GM12878 (cell line): ENCODE measurements at regions not wholly inside any gene's neighbourhood (a gene's known extent, or its start where the extent isn't known, plus 50 kb on each side); places are given as distances from the start of the nearest gene placed in this dataset.

Experiments used
- ATAC-seq: fragments of 200-7000 bp; cut with Tn5 transposase; 3 replicates; pipeline ENCODE4 v1.9.1; 2020; ENCODE audit warnings: mild to moderate bottlenecking, moderate library complexity
- BruUV-seq: library from RNA; stranded (reverse); fragments of 400-500 nt; replicated peaks from 2 replicates; lab custom pipeline; 2021; lab: Mats Ljungman, UMichigan
- CTCF ChIA-PET: fragments of 300-600 bp; sonication (Branson Sonifier 250); formaldehyde crosslinking; extraction: SDS; loops from one replicate; lab custom pipeline; 2021; ENCODE audit warnings: inconsistent platforms; lab: Yijun Ruan, JAX
- POLR2A ChIA-PET: fragments of 350-600 bp; formaldehyde crosslinking; extraction: SDS; loops from one replicate; lab custom pipeline; 2021; ENCODE audit warnings: inconsistent platforms; lab: Charles Lee
- RAD21 ChIA-PET: fragments of 300-600 bp; sonication (Branson Sonifier 250); formaldehyde crosslinking; loops from one replicate; lab custom pipeline; 2023; ENCODE audit warnings: antibody characterized with exemption; ENCODE audit not compliant: unreplicated experiment; lab: Charles Lee
- SMC1A ChIA-PET: fragments of 300-600 bp; sonication (Branson Sonifier 250); formaldehyde crosslinking; loops from one replicate; lab custom pipeline; 2023; ENCODE audit not compliant: unreplicated experiment, uncharacterized antibody; lab: Charles Lee
- DNase-seq: peaks from one replicate; pipeline ENCODE4 v3.0.0-alpha.2; 2011; ENCODE audit warnings: low read depth, low spot score
- FAIRE-seq: peaks from 3 replicates; lab custom pipeline; 2011; peaks lifted over from hg19 to GRCh38; lab: Jason Lieb, UNC
- H2AFZ ChIP-seq: 2 replicates; pipeline ENCODE4 v1.6.0; 2011; ENCODE audit warnings: low read depth, low read length, control low read depth; ENCODE audit not compliant: control insufficient read depth
- H3K27ac ChIP-seq: 2 replicates; pipeline ENCODE4 v1.5.1; 2011; ENCODE audit warnings: control low read depth; ENCODE audit not compliant: control insufficient read depth, insufficient read depth
- H3K27me3 ChIP-seq, 2 experiments: replicated peaks in 1 of 2; 2 replicates each; pipeline versions ENCODE4 v1.6.0 to v1.6.1; 2011; ENCODE audit warnings: low read length in 1 of 2; ENCODE audit not compliant: control insufficient read depth in 2 of 2, insufficient read depth in 2 of 2
- H3K36me3 ChIP-seq, 2 experiments: 2 replicates each; pipeline ENCODE4 v1.5.1; 2011; ENCODE audit warnings: low read length in 1 of 2; ENCODE audit not compliant: control insufficient read depth in 2 of 2, insufficient read depth in 2 of 2
- H3K4me1 ChIP-seq: 2 replicates; pipeline ENCODE4 v1.6.1; 2011; ENCODE audit warnings: mild to moderate bottlenecking, low read length, moderate library complexity, mixed read lengths; ENCODE audit not compliant: control insufficient read depth, insufficient read depth
- H3K4me2 ChIP-seq: 2 replicates; pipeline ENCODE4 v1.6.0; 2011; ENCODE audit warnings: control low read depth; ENCODE audit not compliant: control insufficient read depth, insufficient read depth
- H3K4me3 ChIP-seq: fragments of 200-600 bp; sonication (generic); 2 replicates; pipeline ENCODE4 v1.5.1; 2016
- H3K79me2 ChIP-seq: 2 replicates; pipeline ENCODE4 v1.6.0; 2011; ENCODE audit warnings: low read length; ENCODE audit not compliant: control insufficient read depth, insufficient read depth
- H3K9ac ChIP-seq: 2 replicates; pipeline ENCODE4 v1.8.0; 2011; ENCODE audit warnings: low read length, control low read depth, mixed read lengths; ENCODE audit not compliant: control insufficient read depth, insufficient read depth
- H3K9me3 ChIP-seq: replicated peaks from 3 replicates; pipeline ENCODE4 v1.5.1; 2011; ENCODE audit warnings: mild to moderate bottlenecking, low read length; ENCODE audit not compliant: control insufficient read depth, insufficient read depth
- H4K20me1 ChIP-seq: 2 replicates; pipeline ENCODE4 v1.6.0; 2011; ENCODE audit not compliant: control insufficient read depth, insufficient read depth
- DPF2 ChIP-seq: fragments of 450-650 bp; IDR thresholded peaks from 2 replicates; pipeline ENCODE4 v1.6.1; 2017; ENCODE audit warnings: mild to moderate bottlenecking
- HDAC6 ChIP-seq: fragments of 200-600 bp; sonication (generic); IDR thresholded peaks from one replicate; pipeline ENCODE4 v1.8.0; 2017; ENCODE audit warnings: antibody characterized with exemption; ENCODE audit not compliant: unreplicated experiment
- PAX5 ChIP-seq: IDR thresholded peaks from 2 replicates; pipeline ENCODE4 v1.6.1; 2011; ENCODE audit warnings: low read depth, low read length, borderline replicate concordance
- SMARCA5 ChIP-seq: fragments of 450-650 bp; IDR thresholded peaks from 2 replicates; pipeline ENCODE4 v1.6.1; 2017; ENCODE audit warnings: mild to moderate bottlenecking
- ZBTB33 ChIP-seq: fragments of 450-650 bp; IDR thresholded peaks from 2 replicates; pipeline ENCODE4 v1.6.1; 2017; ENCODE audit warnings: mild to moderate bottlenecking
- WGBS: methylation state at CpG from one replicate; pipeline ENCODE4 v1.1.6; 2016; ENCODE audit warnings: low lambda C conversion rate; ENCODE audit not compliant: insufficient replicate concordance, insufficient coverage; ENCODE audit errors: missing lambda C conversion rate; 5-methylcytosine and 5-hydroxymethylcytosine counted together
- in situ Hi-C: fragments of 300-500 bp; cut with MboI; formaldehyde crosslinking; loops from 9 replicates; pipeline ENCODE4 v1.14.3; 2018; ENCODE audit warnings: mixed read lengths
- intact Hi-C: fragments of 100-400 bp; cut with micrococcal nuclease; formaldehyde crosslinking; loops from one replicate; pipeline ENCODE4 v1.14.2; 2022; ENCODE audit not compliant: unreplicated experiment
- TF ChIP-seq, protein P1 (sequence below): fragments of 450-650 bp; IDR thresholded peaks from 2 replicates; pipeline ENCODE4 v1.6.1; 2016; ENCODE audit warnings: mild to moderate bottlenecking, moderate library complexity, borderline replicate concordance

GRCh38 chr4:53863736-53864365 lies 200.6 kb downstream of the CHIC2 start (continued):
- TF ChIP-seq, protein P1, sequence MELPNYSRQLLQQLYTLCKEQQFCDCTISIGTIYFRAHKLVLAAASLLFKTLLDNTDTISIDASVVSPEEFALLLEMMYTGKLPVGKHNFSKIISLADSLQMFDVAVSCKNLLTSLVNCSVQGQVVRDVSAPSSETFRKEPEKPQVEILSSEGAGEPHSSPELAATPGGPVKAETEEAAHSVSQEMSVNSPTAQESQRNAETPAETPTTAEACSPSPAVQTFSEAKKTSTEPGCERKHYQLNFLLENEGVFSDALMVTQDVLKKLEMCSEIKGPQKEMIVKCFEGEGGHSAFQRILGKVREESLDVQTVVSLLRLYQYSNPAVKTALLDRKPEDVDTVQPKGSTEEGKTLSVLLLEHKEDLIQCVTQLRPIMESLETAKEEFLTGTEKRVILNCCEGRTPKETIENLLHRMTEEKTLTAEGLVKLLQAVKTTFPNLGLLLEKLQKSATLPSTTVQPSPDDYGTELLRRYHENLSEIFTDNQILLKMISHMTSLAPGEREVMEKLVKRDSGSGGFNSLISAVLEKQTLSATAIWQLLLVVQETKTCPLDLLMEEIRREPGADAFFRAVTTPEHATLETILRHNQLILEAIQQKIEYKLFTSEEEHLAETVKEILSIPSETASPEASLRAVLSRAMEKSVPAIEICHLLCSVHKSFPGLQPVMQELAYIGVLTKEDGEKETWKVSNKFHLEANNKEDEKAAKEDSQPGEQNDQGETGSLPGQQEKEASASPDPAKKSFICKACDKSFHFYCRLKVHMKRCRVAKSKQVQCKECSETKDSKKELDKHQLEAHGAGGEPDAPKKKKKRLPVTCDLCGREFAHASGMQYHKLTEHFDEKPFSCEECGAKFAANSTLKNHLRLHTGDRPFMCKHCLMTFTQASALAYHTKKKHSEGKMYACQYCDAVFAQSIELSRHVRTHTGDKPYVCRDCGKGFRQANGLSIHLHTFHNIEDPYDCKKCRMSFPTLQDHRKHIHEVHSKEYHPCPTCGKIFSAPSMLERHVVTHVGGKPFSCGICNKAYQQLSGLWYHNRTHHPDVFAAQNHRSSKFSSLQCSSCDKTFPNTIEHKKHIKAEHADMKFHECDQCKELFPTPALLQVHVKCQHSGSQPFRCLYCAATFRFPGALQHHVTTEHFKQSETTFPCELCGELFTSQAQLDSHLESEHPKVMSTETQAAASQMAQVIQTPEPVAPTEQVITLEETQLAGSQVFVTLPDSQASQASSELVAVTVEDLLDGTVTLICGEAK = no peak

DNA sequence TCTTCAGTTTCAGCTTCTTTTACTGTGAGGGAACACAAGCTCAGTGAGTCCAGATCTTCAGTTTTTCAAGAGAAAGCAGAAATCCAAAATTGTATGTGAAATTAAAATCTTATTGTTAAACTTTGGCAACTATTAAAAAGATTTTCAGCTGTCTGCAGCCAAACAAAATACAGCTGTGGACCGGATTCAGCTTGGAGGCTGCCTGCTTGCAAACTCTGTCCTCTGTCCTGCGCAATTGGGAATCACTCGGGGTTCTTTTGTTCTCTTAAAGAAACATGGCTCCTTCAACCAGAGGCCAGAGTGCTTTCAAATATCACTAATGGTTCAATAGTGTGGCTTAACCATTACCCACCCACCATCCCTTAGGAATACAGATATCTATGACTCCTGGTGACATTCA lies 201.2 kb downstream of the CHIC2 start:
- POLR2A ChIA-PET = no interaction called here
- FAIRE-seq (no peak), ATAC-seq (no peak), DNase-seq (no peak)
- no peaks in the 10 kb centered on the region for H3K79me2 ChIP-seq
- intact Hi-C loops = no loop called here
- H3K9me3 ChIP-seq = no peaks in the 10 kb centered on the region
- SMC1A ChIA-PET = interaction anchor here (1.0 kb wide), 1 partner anchor 194 kb away, joined by 5 read pairs; no protein-coding TSS in a partner anchor
- in situ Hi-C loops = no loop called here
- H3K9ac ChIP-seq = no peak overlapping the region
- no peak for TF ChIP-seq SMARCA5
- TF ChIP-seq DPF2 = no peak
- TF ChIP-seq PAX5 = no peak
- no peak for TF ChIP-seq ZBTB33
- no peak for TF ChIP-seq HDAC6
- H3K4me2 ChIP-seq = no peak overlapping the region
- H3K4me1 ChIP-seq = no peaks in the 10 kb centered on the region
- H3K27ac ChIP-seq = no peak overlapping the region
- H4K20me1 ChIP-seq = no peaks in the 10 kb centered on the region
- no TSS peak for BruUV-seq
- RAD21 ChIA-PET = no interaction called here
- CTCF ChIA-PET = no interaction called here
- H3K4me3 ChIP-seq = no peak overlapping the region
- H3K36me3 ChIP-seq = no peaks in the 10 kb centered on the region
- WGBS = 40% methylated on average over 3 of the region's 3 CpGs
- H2AFZ ChIP-seq = no peak overlapping the region
- H3K27me3 ChIP-seq = no peaks in the 10 kb centered on the region
